MG63 (cell line): ENCODE measurements at regions not wholly inside any gene's neighbourhood (a gene's known extent, or its start where the extent isn't known, plus 50 kb on each side); places are given as distances from the start of the nearest gene placed in this dataset.

Source experiments
- DNase-seq: peaks from one replicate; pipeline ENCODE4 v3.0.0-alpha.2; 2020
- H3K27me3 ChIP-seq: fragments of 250-450 bp; sonication (Bioruptor Pico); 2 replicates; pipeline ENCODE4 v1.5.1; 2020; ENCODE audit warnings: mild to moderate bottlenecking, moderate library complexity
- H3K36me3 ChIP-seq: fragments of 250-450 bp; sonication (Bioruptor Pico); 2 replicates; pipeline ENCODE4 v1.5.1; 2020; ENCODE audit warnings: mild to moderate bottlenecking, moderate library complexity
- H3K4me3 ChIP-seq: fragments of 250-450 bp; sonication (Bioruptor Pico); 2 replicates; pipeline ENCODE4 v1.5.1; 2020; ENCODE audit warnings: mild to moderate bottlenecking, moderate library complexity
- H3K9me3 ChIP-seq: fragments of 250-450 bp; sonication (Bioruptor Pico); 2 replicates; pipeline ENCODE4 v1.5.1; 2020; ENCODE audit warnings: mild to moderate bottlenecking, moderate library complexity

GRCh38 chr3:81439108-81439507, 322.3 kb downstream of the GBE1 start:
- Histone ChIP-seq H3K9me3 (no peaks in the 10 kb centered on the region), H3K27me3 (no peaks in the 10 kb centered on the region), H3K4me3 (no peak overlapping the region), H3K36me3 (no peaks in the 10 kb centered on the region)
- no peak for DNase-seq

GRCh38 chr3:81437683-81438082, 323.8 kb downstream of the GBE1 start:
- Histone ChIP-seq H3K4me3 (no peak overlapping the region), H3K27me3 (no peaks in the 10 kb centered on the region), H3K9me3 (no peaks in the 10 kb centered on the region), H3K36me3 (no peaks in the 10 kb centered on the region)
- no peak for DNase-seq

- DNase-seq, result no peak
- Histone ChIP-seq H3K4me3 (no peak overlapping the region), H3K36me3 (no peaks in the 10 kb centered on the region)
Measured at GRCh38 chr3:81436182-81436581, 325.3 kb downstream of the GBE1 start.

DNA sequence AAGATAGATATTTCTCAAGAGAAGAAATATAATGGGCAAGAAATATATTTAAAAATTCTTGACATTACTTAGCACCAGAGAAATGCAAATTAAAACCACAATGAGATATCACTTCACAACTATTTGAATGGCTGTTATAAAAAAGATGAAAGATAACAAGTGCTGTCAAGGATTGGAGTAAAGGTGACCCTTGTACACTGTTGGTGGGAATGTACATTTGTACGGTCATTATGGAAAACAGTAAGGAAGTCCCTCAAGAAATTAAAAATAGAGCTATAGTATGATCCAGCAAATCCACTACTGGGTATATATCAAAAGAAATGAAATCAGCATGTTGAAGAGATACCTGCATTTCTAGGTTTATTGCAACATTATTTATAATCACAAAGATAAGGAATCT, 326.4 kb downstream of the GBE1 start:
- DNase-seq, result no peak
- no peak overlapping the region for H3K4me3 ChIP-seq
- H3K9me3 ChIP-seq, result no peaks in the 10 kb centered on the region
- H3K36me3 ChIP-seq, result no peaks in the 10 kb centered on the region
- no peaks in the 10 kb centered on the region for H3K27me3 ChIP-seq

More at GRCh38 chr3:81436182-81436581, 325.3 kb downstream of the GBE1 start:
- Histone ChIP-seq H3K9me3 (no peaks in the 10 kb centered on the region), H3K27me3 (no peaks in the 10 kb centered on the region)

GRCh38 chr3:81434161-81434560, 327.3 kb downstream of the GBE1 start:
- H3K4me3 ChIP-seq, result no peak overlapping the region
- no peaks in the 10 kb centered on the region for H3K9me3 ChIP-seq
- no peak for DNase-seq
- H3K27me3 ChIP-seq, result no peaks in the 10 kb centered on the region
- H3K36me3 ChIP-seq, result no peaks in the 10 kb centered on the region

DNA sequence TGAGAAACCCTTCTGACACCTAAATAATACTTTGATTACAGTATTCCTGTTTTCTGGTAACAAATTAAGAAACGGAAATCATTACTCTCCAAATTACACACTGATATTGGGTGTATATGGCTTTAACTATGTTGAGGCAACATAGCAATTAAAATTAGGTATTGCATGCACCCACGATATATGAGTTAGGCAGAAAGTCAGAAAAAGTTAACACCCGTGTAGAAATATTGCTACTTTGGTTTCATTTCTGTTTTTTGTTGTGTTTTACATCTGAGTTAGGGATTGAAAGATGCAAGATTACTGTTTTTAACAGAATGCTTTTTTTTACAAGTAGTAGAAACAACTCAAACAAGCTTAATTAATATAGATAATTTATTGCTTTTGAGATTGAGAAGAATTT, 327.8 kb downstream of the GBE1 start:
- Histone ChIP-seq H3K36me3 (no peaks in the 10 kb centered on the region), H3K4me3 (no peak overlapping the region), H3K27me3 (no peaks in the 10 kb centered on the region), H3K9me3 (no peaks in the 10 kb centered on the region)
- no peak for DNase-seq

DNA sequence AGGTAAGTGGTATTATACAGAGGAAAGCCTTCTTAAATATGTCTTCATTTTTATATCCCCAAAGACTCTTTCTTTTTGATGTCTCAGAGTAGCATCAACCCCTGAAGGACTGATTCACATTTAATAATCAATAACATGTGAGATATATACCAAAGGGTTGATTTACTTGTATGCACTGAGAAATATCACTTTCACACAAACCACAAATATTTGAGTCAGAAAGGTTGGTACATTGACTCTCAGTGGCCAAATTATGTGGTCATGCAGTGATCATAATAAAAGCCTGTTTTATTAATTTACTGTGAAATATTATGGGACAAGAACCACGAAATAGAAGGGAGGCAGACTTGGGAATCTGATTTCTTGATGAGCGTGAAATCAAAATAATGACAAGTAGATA, 329.0 kb downstream of the GBE1 start:
- Histone ChIP-seq H3K27me3 (no peaks in the 10 kb centered on the region), H3K36me3 (no peaks in the 10 kb centered on the region), H3K9me3 (no peaks in the 10 kb centered on the region), H3K4me3 (no peak overlapping the region)
- DNase-seq, result no peak

GRCh38 chr3:81426826-81427577, 334.4 kb downstream of the GBE1 start:
- H3K4me3 ChIP-seq, result no peak overlapping the region
- no peaks in the 10 kb centered on the region for H3K36me3 ChIP-seq
- no peak for DNase-seq
- H3K27me3 ChIP-seq, result no peaks in the 10 kb centered on the region
- H3K9me3 ChIP-seq, result no peaks in the 10 kb centered on the region

DNA sequence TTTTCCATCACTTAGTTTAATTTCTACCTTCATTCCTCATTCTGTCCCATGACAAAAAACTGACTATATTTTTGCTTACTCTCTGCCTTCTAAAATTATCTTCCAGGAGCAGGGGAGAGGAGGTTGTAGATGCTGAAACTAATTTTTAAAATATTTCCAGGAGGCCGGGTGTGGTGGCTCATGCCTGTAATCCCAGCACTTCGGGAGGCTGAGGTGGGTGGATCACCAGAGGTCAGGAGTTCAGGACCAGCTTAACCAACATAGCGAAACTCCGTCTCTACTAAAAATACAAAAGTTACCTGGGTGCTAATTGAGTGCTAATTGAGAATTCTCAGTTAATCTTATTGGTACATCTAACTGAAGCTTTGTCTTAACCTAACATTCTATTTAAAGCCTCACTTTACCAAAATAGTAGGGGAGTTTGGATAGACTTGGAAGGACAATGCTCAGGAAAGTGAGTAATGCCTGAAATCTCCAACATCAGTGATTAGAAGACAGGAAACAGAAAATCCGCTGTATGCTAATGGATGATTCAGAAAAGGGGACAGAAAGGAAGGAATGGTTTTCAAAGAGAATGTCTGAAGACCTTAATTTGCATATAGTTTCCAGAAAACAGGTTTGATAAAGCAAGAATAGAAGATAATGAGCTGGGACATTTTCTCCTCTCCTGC, 336.1 kb downstream of the GBE1 start:
- no peak for DNase-seq
- no peaks in the 10 kb centered on the region for H3K9me3 ChIP-seq
- H3K27me3 ChIP-seq, result no peaks in the 10 kb centered on the region
- no peak overlapping the region for H3K4me3 ChIP-seq
- no peaks in the 10 kb centered on the region for H3K36me3 ChIP-seq

DNA sequence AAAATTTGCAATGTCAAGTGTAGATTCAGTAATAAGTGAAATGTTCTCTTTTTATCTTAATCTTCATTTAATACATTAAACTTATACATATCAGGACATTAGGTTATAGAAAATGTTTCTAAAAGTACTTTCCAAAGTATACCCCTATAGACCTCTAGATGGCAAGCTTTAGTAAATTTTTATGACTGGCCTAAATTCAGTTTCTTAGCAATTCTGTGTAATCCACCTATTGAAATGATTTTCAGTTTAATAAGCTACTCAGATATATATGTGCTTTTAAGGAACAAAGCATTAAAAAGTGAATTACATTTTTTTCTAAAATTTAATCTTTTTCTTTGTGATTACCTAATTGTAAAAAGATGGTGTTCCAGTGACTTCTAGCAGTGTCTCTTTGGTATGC, 342.2 kb downstream of the GBE1 start:
- no peaks in the 10 kb centered on the region for H3K27me3 ChIP-seq
- DNase-seq, result no peak
- H3K36me3 ChIP-seq, result no peaks in the 10 kb centered on the region
- H3K4me3 ChIP-seq, result no peak overlapping the region
- H3K9me3 ChIP-seq, result no peaks in the 10 kb centered on the region

DNA sequence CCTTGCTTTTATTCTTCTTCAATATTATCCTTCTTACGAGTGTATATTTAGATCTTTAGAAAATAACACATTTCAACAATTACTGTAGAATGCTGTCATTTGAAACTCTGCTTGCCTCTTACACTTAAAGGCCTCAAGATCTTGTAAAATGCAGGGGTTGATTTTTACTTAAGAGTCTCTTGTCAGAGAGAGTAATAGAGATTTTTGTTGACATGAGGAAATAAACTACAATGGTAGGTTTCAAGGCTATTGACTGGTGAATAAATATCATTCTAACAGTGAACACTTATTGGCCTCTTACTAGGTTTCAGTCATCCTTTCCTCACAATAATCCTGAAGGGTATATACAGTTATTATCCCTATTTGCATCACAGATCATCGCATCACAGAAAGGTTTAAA, 344.6 kb downstream of the GBE1 start:
- Histone ChIP-seq H3K4me3 (no peak overlapping the region), H3K9me3 (no peaks in the 10 kb centered on the region), H3K36me3 (no peaks in the 10 kb centered on the region), H3K27me3 (no peaks in the 10 kb centered on the region)
- DNase-seq, result no peak

GRCh38 chr3:81406318-81406717, 355.1 kb downstream of the GBE1 start:
- no peaks in the 10 kb centered on the region for H3K36me3 ChIP-seq
- H3K4me3 ChIP-seq, result no peak overlapping the region
- H3K9me3 ChIP-seq, result no peaks in the 10 kb centered on the region
- DNase-seq, result no peak
- no peaks in the 10 kb centered on the region for H3K27me3 ChIP-seq

- Histone ChIP-seq H3K9me3 (no peaks in the 10 kb centered on the region), H3K4me3 (no peak overlapping the region), H3K27me3 (no peaks in the 10 kb centered on the region), H3K36me3 (no peaks in the 10 kb centered on the region)
- no peak for DNase-seq
Measured at GRCh38 chr3:81395739-81396513, 365.5 kb downstream of the GBE1 start.

GRCh38 chr3:81394651-81395524, 366.6 kb downstream of the GBE1 start:
- Histone ChIP-seq H3K36me3 (no peaks in the 10 kb centered on the region), H3K27me3 (no peaks in the 10 kb centered on the region), H3K4me3 (no peak overlapping the region), H3K9me3 (no peaks in the 10 kb centered on the region)
- DNase-seq, result no peak

- H3K9me3 ChIP-seq, result no peaks in the 10 kb centered on the region
- no peaks in the 10 kb centered on the region for H3K36me3 ChIP-seq
- DNase-seq, result no peak
- no peaks in the 10 kb centered on the region for H3K27me3 ChIP-seq
- no peak overlapping the region for H3K4me3 ChIP-seq
Measured at GRCh38 chr3:81393251-81393650, 368.2 kb downstream of the GBE1 start.

GRCh38 chr3:81390796-81391195, 370.6 kb downstream of the GBE1 start:
- no peak overlapping the region for H3K4me3 ChIP-seq
- DNase-seq, result no peak

DNA sequence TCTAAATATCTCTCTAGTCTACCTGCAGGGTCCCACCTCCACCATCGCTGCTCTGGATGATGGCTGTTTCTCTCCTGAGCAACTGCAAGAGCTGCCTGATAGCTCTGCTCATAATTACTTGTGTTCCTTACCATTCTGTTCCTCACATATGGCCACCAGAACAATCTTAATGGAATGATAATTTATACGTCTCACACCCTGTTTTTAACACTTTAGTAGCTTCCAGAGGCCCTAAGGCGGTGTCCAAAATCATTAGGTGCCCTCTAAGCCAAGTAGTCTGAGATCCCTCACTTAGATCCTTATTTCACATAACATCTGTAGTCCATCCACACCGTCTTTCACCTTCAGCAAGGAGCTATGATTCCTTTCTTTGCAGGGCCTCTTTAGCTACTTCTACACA, 373.3 kb downstream of the GBE1 start:
- no peak for DNase-seq
- Histone ChIP-seq H3K9me3 (no peaks in the 10 kb centered on the region), H3K27me3 (no peaks in the 10 kb centered on the region)

More at GRCh38 chr3:81390796-81391195, 370.6 kb downstream of the GBE1 start:
- no peaks in the 10 kb centered on the region for H3K27me3 ChIP-seq
- H3K9me3 ChIP-seq, result no peaks in the 10 kb centered on the region
- H3K36me3 ChIP-seq, result no peaks in the 10 kb centered on the region

More for the DNA sequence above, 373.3 kb downstream of the GBE1 start:
- no peak overlapping the region for H3K4me3 ChIP-seq
- no peaks in the 10 kb centered on the region for H3K36me3 ChIP-seq
